ENCODE measurements at regions not wholly inside any gene's neighbourhood (a gene's known extent, or its start where the extent isn't known, plus 50 kb on each side); places are given as distances from the start of the nearest gene placed in this dataset.

DNA sequence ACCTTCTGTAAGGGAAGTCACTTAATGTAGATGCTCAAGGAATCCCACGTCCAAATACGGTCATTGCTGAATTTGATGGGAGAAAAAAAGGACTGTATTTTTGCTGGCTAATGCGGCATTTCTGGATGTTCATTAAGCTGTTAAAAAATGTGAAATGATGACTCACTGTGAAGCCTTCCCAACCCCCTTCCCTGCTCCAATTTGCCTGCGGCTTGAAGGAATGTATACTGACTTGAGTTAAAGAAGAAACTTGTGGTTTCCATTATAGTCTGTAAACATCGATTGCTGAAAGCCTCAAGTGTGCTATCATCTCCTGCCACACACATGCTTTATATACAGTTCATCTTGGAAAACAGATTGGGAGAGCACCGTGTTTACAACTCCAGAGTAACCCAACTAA is 249.1 kb upstream of the JAG1 start:
- ChIA-PET CTCF (no interaction called here), POLR2A (no interaction called here), SMC1A (ENCODE audit: uncharacterized antibody, unreplicated experiment) (no interaction called here), RAD21 (ENCODE audit: unreplicated experiment) (no interaction called here)
- no peaks in the 10 kb centered on the region for H3K9me3 ChIP-seq (replicated peaks; ENCODE audit: control insufficient read depth, insufficient read depth, low read length)
- 29% methylated on average over 6 of the region's 6 CpGs for WGBS (ENCODE audit: insufficient coverage, insufficient replicate concordance, low lambda C conversion rate, missing lambda C conversion rate)
- no peak for DNase-seq (ENCODE audit: low read depth, low spot score)
- no peaks in the 10 kb centered on the region for H3K36me3 ChIP-seq (ENCODE audit: control insufficient read depth in 2 of 2, insufficient read depth in 2 of 2, low read length in 1 of 2)
- H3K27ac ChIP-seq (ENCODE audit: control insufficient read depth, insufficient read depth) = no peak overlapping the region
- H3K27me3 ChIP-seq (replicated peaks in 1 of 2; ENCODE audit: control insufficient read depth in 2 of 2, insufficient read depth in 2 of 2, low read length in 1 of 2) = no peaks in the 10 kb centered on the region
- H3K79me2 ChIP-seq (ENCODE audit: control insufficient read depth, insufficient read depth, low read length) = no peaks in the 10 kb centered on the region
- H3K4me1 ChIP-seq (ENCODE audit: control insufficient read depth, insufficient read depth, low read length) = no peaks in the 10 kb centered on the region
- FAIRE-seq = no peak
- no peak for ATAC-seq
- in situ Hi-C loops (cut with MboI) = no loop called here
- BruUV-seq (replicated peaks) = no TSS peak
- no peak overlapping the region for H2AFZ ChIP-seq (ENCODE audit: control insufficient read depth, low read depth, low read length)
- H3K4me2 ChIP-seq (ENCODE audit: control insufficient read depth, insufficient read depth) = no peak overlapping the region
- no peak overlapping the region for H3K4me3 ChIP-seq
- H4K20me1 ChIP-seq (ENCODE audit: control insufficient read depth, insufficient read depth) = no peaks in the 10 kb centered on the region
- TF ChIP-seq EED (IDR thresholded peaks at IDR 0.05; ENCODE audit: low read depth) = no peak
- no peak for TF ChIP-seq POLR2AphosphoS5 (IDR thresholded peaks at IDR 0.05; ENCODE audit: low read length)
- TF ChIP-seq, protein P1, sequence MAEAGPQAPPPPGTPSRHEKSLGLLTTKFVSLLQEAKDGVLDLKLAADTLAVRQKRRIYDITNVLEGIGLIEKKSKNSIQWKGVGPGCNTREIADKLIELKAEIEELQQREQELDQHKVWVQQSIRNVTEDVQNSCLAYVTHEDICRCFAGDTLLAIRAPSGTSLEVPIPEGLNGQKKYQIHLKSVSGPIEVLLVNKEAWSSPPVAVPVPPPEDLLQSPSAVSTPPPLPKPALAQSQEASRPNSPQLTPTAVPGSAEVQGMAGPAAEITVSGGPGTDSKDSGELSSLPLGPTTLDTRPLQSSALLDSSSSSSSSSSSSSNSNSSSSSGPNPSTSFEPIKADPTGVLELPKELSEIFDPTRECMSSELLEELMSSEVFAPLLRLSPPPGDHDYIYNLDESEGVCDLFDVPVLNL (IDR thresholded peaks at IDR 0.05; ENCODE audit: low read depth, low read length) = no peak
- no peak for TF ChIP-seq NR2F1 (conservative IDR thresholded peaks at IDR 0.05)
- no peak for TF ChIP-seq JUNB (IDR thresholded peaks at IDR 0.05)
- TF ChIP-seq PAX5 (IDR thresholded peaks at IDR 0.05; ENCODE audit: borderline replicate concordance, low read depth, low read length) = no peak
- intact Hi-C loops (cut with micrococcal nuclease; ENCODE audit: unreplicated experiment) = no loop called here
- no peak overlapping the region for H3K9ac ChIP-seq (ENCODE audit: control insufficient read depth, insufficient read depth, low read length)

DNA sequence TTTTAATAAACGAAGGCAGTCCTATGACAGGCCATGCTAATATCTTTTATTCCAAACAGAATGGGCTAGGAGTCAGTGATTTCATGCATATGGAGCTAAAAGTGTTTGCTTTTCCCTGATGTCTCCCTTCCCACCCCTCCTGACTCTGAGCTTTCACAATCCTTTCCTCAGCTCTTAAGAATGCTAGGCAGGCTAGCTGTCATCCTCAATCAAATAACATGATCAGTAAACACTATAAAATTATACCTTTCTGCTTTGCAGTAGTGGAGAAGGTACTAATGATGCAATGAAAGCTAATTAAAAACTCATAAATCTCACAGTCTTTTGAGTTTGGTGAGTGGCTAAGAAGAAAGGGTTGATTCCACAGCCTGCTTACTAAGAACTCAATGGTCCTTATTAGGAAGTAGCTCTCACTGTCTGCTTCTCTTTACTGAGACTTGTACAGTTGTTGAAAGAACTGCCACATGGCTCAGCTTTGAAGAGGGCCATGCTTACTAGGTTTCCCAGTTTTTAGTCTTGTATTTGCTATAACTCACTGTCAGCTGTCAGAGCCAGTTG is 250.9 kb upstream of the JAG1 start:
- no peak overlapping the region for H3K27ac ChIP-seq (ENCODE audit: control insufficient read depth, insufficient read depth)
- no peak overlapping the region for H3K4me2 ChIP-seq (ENCODE audit: control insufficient read depth, insufficient read depth)
- no peaks in the 10 kb centered on the region for H3K9me3 ChIP-seq (replicated peaks; ENCODE audit: control insufficient read depth, insufficient read depth, low read length)
- WGBS (ENCODE audit: insufficient coverage, insufficient replicate concordance, low lambda C conversion rate, missing lambda C conversion rate) = 0% methylated on average over 1 of the region's 1 CpG
- ChIA-PET CTCF (no interaction called here), POLR2A (no interaction called here), SMC1A (ENCODE audit: uncharacterized antibody, unreplicated experiment) (no interaction called here), RAD21 (ENCODE audit: unreplicated experiment) (no interaction called here)
- no peaks in the 10 kb centered on the region for H3K36me3 ChIP-seq (ENCODE audit: control insufficient read depth in 2 of 2, insufficient read depth in 2 of 2, low read length in 1 of 2)
- ATAC-seq (no peak), DNase-seq (ENCODE audit: low read depth, low spot score) (no peak), FAIRE-seq (no peak)
- in situ Hi-C loops (cut with MboI) (no loop called here), intact Hi-C loops (cut with micrococcal nuclease; ENCODE audit: unreplicated experiment) (no loop called here)
- no peaks in the 10 kb centered on the region for H3K79me2 ChIP-seq (ENCODE audit: control insufficient read depth, insufficient read depth, low read length)
- BruUV-seq (replicated peaks) = no TSS peak
- H4K20me1 ChIP-seq (ENCODE audit: control insufficient read depth, insufficient read depth) = no peaks in the 10 kb centered on the region
- no peak overlapping the region for H3K4me3 ChIP-seq
- H3K9ac ChIP-seq (ENCODE audit: control insufficient read depth, insufficient read depth, low read length) = no peak overlapping the region
- no peak overlapping the region for H2AFZ ChIP-seq (ENCODE audit: control insufficient read depth, low read depth, low read length)
- no peaks in the 10 kb centered on the region for H3K27me3 ChIP-seq (replicated peaks in 1 of 2; ENCODE audit: control insufficient read depth in 2 of 2, insufficient read depth in 2 of 2, low read length in 1 of 2)
- no peaks in the 10 kb centered on the region for H3K4me1 ChIP-seq (ENCODE audit: control insufficient read depth, insufficient read depth, low read length)
- TF ChIP-seq, protein P2, sequence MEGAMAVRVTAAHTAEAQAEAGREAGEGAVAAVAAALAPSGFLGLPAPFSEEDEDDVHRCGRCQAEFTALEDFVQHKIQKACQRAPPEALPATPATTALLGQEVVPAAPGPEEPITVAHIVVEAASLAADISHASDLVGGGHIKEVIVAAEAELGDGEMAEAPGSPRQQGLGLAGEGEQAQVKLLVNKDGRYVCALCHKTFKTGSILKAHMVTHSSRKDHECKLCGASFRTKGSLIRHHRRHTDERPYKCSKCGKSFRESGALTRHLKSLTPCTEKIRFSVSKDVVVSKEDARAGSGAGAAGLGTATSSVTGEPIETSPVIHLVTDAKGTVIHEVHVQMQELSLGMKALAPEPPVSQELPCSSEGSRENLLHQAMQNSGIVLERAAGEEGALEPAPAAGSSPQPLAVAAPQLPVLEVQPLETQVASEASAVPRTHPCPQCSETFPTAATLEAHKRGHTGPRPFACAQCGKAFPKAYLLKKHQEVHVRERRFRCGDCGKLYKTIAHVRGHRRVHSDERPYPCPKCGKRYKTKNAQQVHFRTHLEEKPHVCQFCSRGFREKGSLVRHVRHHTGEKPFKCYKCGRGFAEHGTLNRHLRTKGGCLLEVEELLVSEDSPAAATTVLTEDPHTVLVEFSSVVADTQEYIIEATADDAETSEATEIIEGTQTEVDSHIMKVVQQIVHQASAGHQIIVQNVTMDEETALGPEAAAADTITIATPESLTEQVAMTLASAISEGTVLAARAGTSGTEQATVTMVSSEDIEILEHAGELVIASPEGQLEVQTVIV (IDR thresholded peaks at IDR 0.05; ENCODE audit: borderline replicate concordance, partially characterized antibody) = no peak
- TF ChIP-seq KLF5 (IDR thresholded peaks at IDR 0.05; ENCODE audit: partially characterized antibody) (no peak), FOS (IDR thresholded peaks at IDR 0.05; ENCODE audit: borderline replicate concordance, extremely low read depth, insufficient read length) (no peak), IKZF2 (IDR thresholded peaks at IDR 0.05) (no peak), GATAD2B (conservative IDR thresholded peaks at IDR 0.05; ENCODE audit: low read depth) (no peak), RUNX3 (IDR thresholded peaks at IDR 0.05; ENCODE audit: low read length) (no peak), BHLHE40 (IDR thresholded peaks at IDR 0.05; ENCODE audit: borderline replicate concordance in 1 of 2, low read depth in 2 of 2, low read length in 1 of 2) (no peak)

Measured in GM12878 (cell line).